Stromal cell of bone marrow (primary cell): ENCODE measurements at regions not wholly inside any gene's neighbourhood (a gene's known extent, or its start where the extent isn't known, plus 50 kb on each side); places are given as distances from the start of the nearest gene placed in this dataset.
"Not testable (repeated sequence)": the region's sequence is repeated elsewhere in the genome, so short reads cannot be mapped to it uniquely, and the experiment has no call there.

Experiments used
- DNase-seq: peaks from one replicate; pipeline ENCODE4 v3.0.0-alpha.2; 2012; ENCODE audit warnings: low read depth

DNA sequence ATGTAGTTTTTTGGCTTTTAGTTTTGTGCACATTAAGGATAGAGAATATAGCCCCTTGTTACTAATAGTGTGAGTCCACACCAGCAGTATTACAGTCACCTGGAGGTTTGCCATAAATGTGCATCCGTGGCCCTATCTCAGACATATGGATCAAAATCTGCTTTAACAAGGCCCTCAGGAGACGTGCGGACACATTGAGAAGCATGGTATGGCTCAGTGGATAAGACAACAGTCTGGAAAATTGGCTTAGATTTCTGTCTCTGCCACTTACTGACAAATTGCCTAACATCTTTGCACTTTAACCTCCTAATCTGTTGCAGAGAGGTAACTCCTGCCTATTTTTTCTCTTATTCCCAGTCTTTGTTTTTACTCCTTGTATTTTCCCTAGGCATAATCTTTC is 307.2 kb upstream of the DLGAP1 start:
- no peak for DNase-seq

DNA sequence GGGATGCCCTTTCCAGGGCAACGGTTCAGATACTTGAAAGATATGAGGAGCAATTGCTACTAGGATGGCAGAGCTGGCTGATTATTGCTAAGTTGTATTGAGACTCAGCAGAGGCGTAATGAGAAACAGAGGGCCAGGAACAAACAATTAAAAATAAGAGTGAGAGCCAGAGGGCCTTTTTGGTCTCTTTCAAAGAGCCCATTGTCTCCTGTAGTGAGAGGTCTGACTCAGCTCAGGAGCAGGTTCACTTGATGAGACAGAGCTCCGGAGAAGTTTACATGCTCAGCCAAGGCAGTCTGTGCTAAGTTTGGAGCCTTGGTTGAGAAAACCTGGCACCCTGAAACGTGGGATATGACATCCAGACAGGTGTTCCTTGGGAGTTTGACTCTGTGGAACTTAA is 303.9 kb upstream of the DLGAP1 start:
- DNase-seq: no peak

DNA sequence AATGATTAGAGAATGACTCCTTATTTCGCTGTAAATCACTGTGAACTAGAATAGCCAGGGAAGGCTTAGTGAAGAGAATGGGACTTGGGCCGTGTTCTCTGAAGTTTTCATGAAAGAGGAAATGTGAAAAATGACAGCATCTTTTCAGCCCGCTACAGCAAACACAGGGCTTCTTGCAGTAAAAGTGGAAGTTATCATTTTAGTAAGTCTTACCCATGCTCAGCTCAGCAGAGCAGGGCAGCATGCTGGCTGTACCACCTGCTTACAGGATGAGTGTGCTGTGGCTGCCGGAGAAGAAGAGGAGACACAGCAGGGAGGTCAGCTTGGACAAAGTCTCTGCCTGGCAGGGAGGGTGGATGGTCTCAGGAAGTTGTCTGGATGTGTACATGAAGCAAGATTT is 300.7 kb upstream of the DLGAP1 start:
- no peak for DNase-seq

DNA sequence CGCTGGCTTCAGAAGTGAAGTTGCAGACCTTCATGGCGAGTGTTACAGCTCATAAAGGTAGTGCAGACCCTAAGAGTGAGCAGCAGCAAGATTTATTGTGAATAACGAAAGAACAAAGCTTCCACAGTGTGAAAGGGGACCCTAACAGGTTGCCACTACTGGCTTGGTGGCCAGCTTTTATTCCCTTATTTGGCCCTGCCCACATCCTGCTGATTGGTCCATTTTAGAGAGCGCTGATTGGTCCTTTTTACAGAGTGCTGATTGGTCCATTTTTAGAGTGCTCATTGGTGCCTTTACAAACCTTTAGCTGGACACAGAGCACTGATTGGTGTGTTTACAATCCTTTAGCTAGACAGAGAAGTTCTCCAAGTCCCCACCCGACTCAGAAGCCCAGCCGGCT is 298.0 kb upstream of the DLGAP1 start:
- DNase-seq: not testable (repeated sequence)

DNA sequence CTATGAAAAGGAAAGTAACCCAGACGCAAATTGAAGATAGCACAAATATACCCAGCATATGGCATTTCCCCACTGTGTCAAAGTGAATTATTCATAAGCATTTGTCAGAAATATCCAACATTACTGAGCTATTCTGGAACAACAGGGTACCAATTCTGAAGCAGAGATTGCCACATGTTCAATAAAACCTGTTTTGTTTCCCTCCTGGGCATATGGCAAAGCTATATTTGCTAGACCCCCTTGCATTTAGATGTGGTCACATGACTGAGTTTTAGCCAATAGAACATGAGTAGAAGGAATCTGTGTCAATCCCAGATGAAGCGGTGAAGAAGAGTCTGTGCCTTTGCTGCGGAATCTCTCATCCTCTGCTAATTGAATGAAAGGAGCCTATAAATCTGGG is 296.4 kb upstream of the DLGAP1 start:
- no peak for DNase-seq

DNA sequence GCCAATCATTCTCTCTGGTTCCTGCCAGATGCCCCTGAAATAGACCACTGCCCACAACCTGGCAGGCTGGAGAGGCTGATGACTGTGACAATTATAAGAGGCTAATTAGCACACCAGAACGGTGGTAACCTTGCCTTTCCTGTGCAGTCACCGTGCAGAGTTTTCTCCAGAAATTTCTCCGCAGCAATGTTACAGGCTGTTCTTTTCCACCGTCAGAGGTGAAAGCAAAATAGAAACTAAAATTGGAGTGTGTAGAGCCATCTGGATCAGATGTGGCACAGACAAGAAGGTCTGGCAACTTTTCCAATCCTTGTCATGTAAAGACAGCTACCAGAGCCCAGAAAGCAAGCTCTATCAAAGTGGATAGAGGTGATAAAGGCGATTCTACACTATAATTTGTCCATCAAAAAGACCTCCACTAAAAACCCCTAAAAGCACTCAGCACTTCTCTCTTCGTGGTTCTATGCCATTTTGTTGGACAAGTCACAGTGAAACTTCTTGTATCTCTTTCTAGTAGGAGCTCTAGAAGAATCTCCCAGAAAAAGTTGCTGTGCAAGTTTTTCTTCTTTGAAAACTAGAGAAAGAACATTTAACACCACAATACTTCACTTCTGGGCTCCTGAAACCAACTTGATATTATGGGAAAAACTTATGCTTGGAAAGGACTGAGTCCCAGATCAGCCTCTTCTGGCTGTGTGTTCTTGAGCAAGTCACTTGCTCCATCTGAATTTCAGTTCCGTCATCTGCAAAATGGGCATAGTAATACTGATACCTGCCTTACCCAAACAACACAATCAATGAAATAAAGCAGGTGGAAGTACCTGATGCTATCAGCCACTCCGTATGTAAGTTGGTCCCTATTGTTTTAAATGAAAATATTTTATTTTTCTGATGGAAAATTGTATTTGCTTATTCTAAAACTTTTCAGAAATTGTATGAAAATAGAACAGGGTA is 295.6 kb upstream of the DLGAP1 start:
- no peak for DNase-seq

DNA sequence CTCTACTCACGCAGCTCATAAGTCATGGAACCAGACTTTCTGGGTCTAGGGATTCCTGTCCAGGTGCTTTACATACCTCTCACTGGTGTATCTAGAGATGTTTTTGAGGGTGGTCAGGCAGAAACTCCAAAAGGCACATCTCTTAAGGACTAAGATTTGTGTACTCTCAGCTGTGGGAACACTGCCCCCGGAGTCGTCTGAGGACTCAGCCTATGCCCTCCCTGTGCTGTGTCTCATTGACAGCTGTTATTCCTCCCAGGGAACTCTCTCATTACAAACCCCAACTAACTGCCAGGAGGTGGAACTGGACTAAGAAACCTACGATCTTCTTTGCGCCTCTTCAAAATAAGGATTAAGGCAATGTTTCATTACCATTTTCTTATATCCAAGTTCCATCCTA is 293.9 kb upstream of the DLGAP1 start:
- no peak for DNase-seq

DNA sequence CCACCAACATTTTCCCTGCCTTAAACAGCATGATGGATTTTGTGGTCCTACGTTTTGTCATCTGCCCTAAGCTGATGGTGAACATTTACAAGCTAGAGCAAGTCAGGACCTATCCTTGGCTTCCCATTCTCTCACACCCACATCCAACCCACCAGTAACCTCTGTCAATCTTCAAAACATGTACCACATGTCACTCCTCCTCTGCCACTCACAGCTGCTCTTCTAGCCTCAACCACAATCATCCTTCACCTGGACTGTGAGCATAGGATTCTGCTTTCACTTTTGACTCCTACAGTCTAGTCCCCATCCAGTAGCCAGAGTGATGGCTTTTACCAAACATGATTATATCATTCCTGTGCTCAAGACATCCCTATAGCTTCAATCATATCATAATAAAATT is 279.8 kb upstream of the DLGAP1 start:
- DNase-seq: no peak

DNA sequence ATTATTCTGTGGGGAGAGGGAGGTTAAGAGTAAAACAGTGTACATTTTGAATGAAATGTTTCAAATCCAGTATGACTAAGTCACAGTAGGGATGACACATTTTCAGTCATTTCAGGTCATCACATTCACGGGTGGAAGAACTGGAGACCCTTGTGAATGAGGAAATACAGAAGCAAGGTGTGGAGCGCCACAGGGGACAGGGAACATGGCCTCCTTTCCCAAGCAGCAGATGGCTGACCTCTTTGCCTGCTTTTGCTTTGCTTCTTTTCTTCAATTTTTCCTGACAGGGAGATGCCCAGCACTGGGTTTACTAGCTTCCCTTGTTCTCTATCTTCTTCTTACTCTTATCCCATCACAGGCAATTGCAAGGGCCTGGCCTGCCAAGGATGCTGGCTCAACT is 278.9 kb upstream of the DLGAP1 start:
- no peak for DNase-seq

DNA sequence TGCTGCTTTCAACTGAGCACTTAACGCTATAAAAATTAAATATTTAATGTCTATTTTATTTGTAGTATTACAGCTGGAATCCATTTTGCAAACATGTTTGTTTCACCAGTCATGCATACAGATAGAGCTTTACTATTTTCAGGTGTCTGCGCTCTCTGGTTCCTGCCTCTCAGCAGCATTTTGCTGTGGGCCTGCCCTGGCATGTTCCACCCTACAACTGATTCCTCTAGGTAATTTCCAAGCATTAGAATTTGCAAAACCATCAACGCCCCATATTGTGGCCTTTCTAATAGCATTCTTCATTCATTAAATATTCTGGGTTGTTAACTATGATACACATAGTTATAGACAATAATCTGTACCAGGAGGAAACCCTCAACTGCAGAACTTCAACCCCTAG is 266.4 kb upstream of the DLGAP1 start:
- DNase-seq: no peak

DNA sequence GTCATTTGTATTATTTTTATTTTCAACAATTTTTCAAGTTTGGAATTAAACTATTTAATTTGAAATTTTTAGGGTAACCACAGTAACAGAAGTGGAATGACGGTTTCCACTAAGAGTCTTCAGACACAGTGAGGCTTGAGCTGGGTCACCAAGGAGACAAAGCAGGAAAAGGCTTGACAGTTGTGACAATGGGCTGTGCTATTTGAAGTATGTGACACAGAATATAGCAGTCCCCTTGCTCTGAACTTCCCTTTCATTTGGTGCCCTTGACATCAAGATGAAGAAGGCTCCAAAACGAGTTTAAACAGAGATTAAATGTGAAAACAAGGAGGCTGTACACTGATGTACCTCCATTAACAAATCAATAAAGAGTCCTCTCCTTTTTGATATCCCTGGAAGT is 265.4 kb upstream of the DLGAP1 start:
- no peak for DNase-seq

DNA sequence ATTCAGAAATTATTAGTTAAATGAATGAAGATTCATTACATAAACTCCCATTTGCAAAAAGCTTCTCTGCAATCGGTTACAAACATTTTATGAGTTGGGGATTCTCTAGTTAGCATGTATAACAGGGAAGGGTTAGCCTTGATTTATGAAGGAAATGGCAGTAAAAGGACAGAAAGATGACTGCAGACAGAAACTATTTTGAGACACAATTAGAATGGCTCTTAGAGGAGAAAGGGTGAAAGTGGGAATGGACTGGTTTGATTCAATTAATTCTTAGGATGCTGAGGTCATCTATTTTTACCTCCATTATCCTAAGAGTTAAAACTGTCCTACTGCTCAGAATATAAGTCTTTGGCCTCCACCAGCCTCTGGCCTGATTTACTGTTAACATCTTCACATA is 250.8 kb upstream of the DLGAP1 start:
- no peak for DNase-seq

DNA sequence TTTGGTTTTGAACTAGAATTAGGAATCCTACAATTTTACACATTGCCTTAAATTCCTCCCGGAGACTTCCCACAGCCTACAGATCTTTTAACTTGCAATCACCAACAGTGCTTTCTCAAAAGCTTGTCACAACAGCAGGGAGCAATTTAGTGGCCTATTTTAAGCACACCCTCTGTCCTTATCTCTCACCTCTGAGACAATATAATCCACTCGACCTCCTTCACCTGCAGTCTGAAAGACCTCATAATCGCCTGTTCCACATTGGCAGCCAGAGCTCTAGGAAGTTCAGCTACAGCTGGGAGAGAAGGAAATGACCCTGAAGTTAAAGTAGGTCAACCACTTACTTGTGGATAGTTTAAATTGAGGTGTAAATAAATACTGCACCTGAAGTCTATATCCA is 249.7 kb upstream of the DLGAP1 start:
- no peak for DNase-seq

DNA sequence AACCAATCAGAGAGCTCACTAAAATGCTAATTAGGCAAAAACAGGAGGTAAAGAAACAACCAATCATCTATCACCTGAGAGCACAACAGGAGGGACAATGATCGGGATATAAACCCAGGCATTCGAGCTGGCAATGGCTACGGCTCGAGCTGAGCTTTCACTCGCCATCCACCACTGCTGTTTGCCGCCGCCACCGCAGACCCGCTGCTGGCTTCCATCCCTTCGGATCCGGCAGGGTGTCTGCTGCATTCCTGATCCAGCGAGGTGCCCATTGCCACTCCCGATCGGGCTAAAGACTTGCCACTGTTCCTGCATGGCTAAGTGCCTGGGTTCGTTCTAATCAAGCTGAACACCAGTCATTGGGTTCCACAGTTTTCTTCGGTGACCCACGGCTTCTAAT is 236.7 kb upstream of the DLGAP1 start:
- no peak for DNase-seq

DNA sequence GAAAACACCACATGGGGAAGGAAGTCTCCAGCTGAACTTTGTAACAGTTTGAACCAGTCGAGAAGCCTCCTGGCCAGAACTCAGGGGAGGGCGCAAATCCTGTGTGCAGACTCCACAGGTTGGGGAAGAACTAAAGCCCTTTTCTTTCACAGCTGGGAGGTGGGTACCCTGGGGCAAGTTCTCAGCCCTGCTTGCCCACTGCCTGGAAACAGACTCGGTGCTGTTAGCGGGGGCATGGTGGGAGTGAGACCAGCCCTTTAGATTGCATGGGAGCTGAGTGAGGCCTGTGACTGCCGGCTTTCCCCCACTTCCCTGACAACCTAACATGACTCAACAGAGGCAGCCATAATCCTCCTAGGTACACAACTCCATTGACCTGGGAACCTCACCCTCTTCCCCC is 223.6 kb upstream of the DLGAP1 start:
- DNase-seq: not testable (repeated sequence)

DNA sequence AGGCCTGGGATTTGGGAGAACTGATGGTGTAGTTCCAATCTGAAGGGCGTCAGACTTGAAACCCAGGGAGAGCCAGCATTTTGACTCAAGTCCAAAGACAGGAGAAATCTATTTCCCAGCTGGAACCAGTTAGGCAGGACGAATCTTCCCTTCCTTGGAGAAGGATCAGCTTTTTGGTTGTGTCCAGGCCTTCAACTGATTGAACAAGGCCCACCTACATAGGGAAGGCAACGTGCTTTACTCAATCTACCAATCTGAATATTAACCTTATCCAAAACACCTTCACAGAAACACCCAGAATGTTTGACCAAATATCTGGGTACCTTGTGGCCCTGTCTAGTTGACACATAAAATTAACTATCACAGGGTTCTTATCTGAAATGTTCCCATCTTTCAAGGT is 221.9 kb upstream of the DLGAP1 start:
- DNase-seq: no peak

DNA sequence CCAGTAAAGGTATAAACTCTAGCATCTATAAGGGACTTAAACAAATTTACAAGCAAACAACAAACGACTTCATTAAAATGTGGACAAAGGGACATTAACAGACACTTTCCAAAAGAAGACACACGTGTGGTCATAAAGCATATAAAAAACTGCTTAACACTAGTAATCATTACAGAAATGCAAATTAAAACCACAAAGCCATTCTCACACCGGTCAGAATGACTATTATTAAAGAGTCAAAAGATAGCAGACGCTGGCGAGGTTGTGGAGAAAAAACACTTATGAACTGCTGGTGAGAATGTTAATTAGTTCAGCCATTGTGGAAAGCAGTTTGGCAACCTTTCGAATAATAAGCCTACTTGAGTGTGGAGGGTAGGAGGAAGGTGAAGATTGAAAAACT is 217.1 kb upstream of the DLGAP1 start:
- no peak for DNase-seq

DNA sequence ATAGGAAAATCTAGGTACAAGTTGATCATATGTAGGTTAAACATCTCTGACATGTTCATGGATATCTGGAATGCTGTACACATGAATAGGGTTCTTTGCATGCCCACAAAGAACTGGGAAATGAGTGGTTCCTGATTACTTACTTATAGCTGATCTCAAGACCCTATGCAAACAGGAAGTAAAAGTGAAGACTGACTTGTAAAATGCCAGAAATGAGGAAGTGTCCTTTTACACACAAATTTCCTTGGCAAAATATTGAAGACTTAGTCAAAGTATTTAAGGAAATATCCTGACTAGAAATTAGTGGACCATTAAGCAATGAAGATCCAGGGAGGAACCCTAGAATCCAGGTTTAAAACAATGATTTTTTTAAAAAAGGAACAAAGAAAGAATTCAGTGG is 203.7 kb upstream of the DLGAP1 start:
- no peak for DNase-seq

DNA sequence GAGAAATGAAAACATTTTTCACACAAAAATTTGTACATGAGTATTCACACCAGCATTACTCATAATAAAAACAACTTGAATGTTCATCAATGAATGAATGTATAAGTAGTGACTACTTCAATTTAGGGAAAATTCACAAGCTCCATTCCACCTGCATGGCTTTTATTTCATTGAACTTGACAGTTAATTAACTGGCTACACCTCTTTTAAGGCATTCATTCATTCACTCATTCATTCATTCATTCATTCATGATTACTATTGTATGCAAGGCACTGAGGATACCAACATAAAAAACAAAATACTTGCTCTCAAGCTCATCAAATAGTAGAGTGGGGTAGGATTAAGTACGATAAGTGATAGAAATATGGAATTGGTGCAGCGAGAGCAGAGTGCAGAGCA is 198.3 kb upstream of the DLGAP1 start:
- DNase-seq: no peak

DNA sequence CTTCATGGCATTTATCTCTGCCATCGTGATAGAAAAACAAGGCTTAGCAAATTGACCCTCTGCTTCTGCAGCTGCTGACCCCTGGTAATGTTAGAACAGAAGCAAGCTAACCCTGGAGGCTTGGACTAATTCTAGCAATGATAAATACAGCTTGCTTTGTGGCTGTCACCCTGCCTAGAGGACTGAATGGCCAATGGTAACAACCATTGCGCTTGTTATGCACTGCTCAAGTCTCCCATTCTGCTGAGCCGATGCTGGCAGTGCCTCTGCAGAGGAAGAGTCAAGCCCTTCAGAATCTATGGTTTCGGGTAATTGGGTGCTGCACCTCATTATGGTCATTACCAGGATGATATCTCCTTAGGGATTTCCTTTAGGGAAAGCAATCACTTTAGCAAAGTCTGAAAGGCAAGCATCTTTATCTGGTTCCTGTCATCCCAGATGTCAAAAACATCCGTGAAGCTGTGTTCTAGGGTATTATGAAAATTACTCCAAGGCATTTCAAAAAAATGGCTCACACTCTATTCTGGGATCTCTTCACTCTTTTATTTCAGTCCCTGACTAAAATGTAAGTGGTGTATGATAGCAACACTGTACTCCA is 186.8 kb upstream of the DLGAP1 start:
- DNase-seq: no peak

DNA sequence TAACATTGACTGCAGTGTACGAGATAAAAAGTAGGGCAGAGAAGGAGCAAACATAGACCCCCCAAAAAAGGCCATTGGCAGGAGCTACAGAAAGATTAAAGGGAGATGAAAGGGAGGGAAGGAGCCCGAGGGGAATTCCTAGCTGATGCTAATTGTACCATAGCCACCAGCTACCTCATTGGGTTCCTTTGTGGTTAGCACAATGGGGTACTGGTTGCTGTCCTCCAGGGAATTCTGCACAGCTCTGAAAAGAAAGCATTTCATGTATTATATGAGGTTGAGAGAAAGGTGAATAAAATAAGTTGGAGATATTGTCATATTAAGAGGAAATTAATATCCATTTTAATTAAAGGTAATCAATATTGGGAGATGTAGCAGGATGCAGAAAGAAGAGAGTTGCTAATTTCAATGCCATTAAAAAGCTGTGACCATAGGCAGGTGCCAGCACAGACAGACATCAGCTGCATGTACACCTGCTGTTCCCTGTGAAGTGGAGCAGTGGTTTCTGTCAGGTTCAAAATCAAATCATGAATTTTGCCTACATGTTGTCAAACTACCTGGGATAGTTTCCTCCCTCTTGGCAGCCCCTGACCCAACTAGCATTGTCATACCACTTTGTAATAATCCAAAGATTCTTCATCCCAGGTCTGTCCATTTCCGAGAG is 185.4 kb upstream of the DLGAP1 start:
- DNase-seq: no peak

DNA sequence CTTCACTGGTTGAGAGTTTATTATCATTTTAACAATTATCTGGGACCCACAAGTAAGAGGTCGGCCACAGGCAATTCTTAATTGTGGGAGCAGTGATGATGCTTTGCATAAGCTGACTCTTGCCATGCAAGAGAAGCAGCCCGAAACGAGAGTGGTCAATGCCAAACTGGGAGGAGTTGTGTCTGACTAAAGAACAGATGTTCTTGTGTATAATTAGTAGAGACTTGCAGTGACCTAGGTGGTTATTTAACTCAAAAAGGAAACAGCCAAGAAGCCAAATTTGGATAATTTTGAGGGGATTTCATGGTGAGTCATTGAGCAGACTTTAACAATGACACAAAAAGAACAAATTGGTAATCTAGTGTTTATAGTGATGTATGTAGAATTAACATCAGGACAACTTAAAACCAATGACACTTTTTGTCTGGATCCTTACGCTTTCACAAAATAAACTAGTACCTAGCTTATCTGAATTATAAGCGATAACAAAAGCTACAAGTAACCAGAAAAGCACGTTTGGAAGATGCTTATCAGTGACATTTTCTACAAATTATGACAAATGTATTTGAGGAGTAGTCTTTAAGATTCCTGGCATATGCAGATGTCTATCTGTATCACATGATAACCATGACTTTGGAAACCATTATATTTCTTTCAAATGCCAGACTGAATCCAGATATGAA is 184.7 kb upstream of the DLGAP1 start:
- DNase-seq: no peak

DNA sequence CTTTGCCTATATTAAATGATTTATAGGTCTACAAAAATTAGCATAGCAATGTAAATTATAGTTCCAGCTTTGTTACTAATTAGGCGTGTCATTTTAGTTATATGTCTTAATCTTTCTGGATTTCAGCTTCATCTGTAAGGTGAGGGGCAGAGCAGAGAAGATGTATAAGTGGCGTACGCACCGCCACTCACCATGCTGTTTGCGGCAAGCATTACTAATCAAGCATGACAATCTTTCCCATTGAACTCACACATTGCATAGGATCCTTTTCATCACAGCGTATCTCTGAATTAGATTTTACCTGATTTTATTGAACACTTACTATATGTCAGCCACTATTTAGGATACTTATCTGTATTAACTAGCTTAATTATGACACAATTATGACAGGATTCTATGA is 183.6 kb upstream of the DLGAP1 start:
- DNase-seq: no peak
